A673 (cell line): ENCODE measurements at regions not wholly inside any gene's neighbourhood (a gene's known extent, or its start where the extent isn't known, plus 50 kb on each side); places are given as distances from the start of the nearest gene placed in this dataset.

Experiments
- BruUV-seq: library from RNA; stranded (reverse); fragments of 400-500 nt; replicated peaks from 2 replicates; lab custom pipeline; 2021; lab: Mats Ljungman, UMichigan
- CTCF ChIA-PET: fragments of 300-600 bp; sonication (Branson Sonifier 250); formaldehyde crosslinking; loops from one replicate; lab custom pipeline; 2022; ENCODE audit warnings: antibody characterized with exemption; lab: Charles Lee
- POLR2A ChIA-PET: fragments of 300-600 bp; sonication (Branson Sonifier 250); formaldehyde crosslinking; loops from one replicate; lab custom pipeline; 2022; ENCODE audit warnings: antibody characterized with exemption; ENCODE audit not compliant: low non-redundant PET; lab: Charles Lee
- DNase-seq: peaks from one replicate; pipeline ENCODE4 v3.0.0-alpha.2; 2015; ENCODE audit warnings: low spot score
- H3K27ac ChIP-seq: fragments of 200-600 bp; sonication (generic); 2 replicates; pipeline ENCODE4 v1.5.1; 2016; ENCODE audit warnings: mixed run types, low read depth, mild to moderate bottlenecking, mixed read lengths, antibody characterized with exemption, low read length; ENCODE audit not compliant: poor library complexity, severe bottlenecking
- H3K27me3 ChIP-seq: fragments of 200-600 bp; sonication (generic); replicated peaks from 2 replicates; pipeline ENCODE4 v1.6.1; 2017; ENCODE audit warnings: mixed run types, low read depth, mild to moderate bottlenecking, mixed read lengths, antibody characterized with exemption, low read length; ENCODE audit not compliant: insufficient read depth, poor library complexity
- H3K36me3 ChIP-seq: fragments of 200-600 bp; sonication (generic); 2 replicates; pipeline ENCODE4 v1.6.1; 2016; ENCODE audit warnings: mixed run types, mild to moderate bottlenecking, mixed read lengths, antibody characterized with exemption, low read length; ENCODE audit not compliant: insufficient read depth, poor library complexity, severe bottlenecking
- H3K4me1 ChIP-seq: fragments of 200-600 bp; sonication (generic); 2 replicates; pipeline ENCODE4 v1.6.1; 2017; ENCODE audit warnings: mixed run types, mild to moderate bottlenecking, mixed read lengths, antibody characterized with exemption, low read length; ENCODE audit not compliant: insufficient read depth, poor library complexity, severe bottlenecking
- H3K4me3 ChIP-seq: fragments of 200-600 bp; sonication (generic); 2 replicates; pipeline ENCODE4 v1.5.1; 2016; ENCODE audit warnings: low read depth, mixed run types, mild to moderate bottlenecking, mixed read lengths, low read length; ENCODE audit not compliant: poor library complexity, severe bottlenecking
- H3K9me3 ChIP-seq: fragments of 200-600 bp; sonication (generic); 2 replicates; pipeline ENCODE4 v1.6.1; 2016; ENCODE audit warnings: mixed run types, low read depth, mild to moderate bottlenecking, mixed read lengths, antibody characterized with exemption, low read length; ENCODE audit not compliant: poor library complexity, severe bottlenecking
- EZH2 ChIP-seq: fragments of 200-600 bp; sonication (generic); IDR thresholded peaks from 2 replicates; pipeline ENCODE4 v1.6.1; 2017; ENCODE audit warnings: borderline replicate concordance, low read depth, mild to moderate bottlenecking, mixed read lengths, antibody characterized with exemption, low read length; ENCODE audit not compliant: poor library complexity, severe bottlenecking
- intact Hi-C: fragments of 100-400 bp; cut with micrococcal nuclease; formaldehyde crosslinking; loops from one replicate; pipeline ENCODE4 v1.10.0; 2022; ENCODE audit not compliant: unreplicated experiment
- TF ChIP-seq, protein P1 (sequence below): fragments of 300-800, 200-600 bp; sonication (generic); conservative IDR thresholded peaks from 2 replicates; pipeline ENCODE4 v1.5.1; 2017; ENCODE audit warnings: low read depth, mild to moderate bottlenecking, antibody characterized with exemption, low read length, moderate library complexity, mixed read lengths

DNA sequence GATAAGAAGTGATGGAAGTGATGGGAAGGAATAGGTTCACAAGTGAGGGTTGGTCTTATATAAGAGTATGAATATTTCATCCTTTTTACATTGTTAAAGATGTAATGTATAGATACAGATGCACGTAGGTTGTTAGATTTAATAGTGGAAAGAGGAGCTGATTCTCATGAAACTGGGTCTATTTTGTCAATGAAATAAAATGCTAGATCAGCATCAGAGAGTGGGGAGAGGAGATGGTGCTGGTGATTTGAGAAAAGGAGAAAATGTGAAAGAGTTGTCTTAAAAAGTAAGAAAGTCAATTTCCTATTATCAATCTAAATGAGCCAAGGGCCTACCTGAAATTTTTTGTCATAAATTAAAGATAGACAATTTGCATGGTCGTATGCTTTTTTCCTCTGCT, 82.8 kb upstream of the FYN start:
- intact Hi-C loops: no loop called here
- no peak for DNase-seq
- no TSS peak for BruUV-seq
- H3K27me3 ChIP-seq: no peaks in the 10 kb centered on the region
- H3K4me3 ChIP-seq: no peak overlapping the region
- no peaks in the 10 kb centered on the region for H3K9me3 ChIP-seq
- H3K36me3 ChIP-seq: no peaks in the 10 kb centered on the region
- ChIA-PET POLR2A (no interaction called here), CTCF (no interaction called here)
- TF ChIP-seq EZH2: no peak
- TF ChIP-seq, protein P1, sequence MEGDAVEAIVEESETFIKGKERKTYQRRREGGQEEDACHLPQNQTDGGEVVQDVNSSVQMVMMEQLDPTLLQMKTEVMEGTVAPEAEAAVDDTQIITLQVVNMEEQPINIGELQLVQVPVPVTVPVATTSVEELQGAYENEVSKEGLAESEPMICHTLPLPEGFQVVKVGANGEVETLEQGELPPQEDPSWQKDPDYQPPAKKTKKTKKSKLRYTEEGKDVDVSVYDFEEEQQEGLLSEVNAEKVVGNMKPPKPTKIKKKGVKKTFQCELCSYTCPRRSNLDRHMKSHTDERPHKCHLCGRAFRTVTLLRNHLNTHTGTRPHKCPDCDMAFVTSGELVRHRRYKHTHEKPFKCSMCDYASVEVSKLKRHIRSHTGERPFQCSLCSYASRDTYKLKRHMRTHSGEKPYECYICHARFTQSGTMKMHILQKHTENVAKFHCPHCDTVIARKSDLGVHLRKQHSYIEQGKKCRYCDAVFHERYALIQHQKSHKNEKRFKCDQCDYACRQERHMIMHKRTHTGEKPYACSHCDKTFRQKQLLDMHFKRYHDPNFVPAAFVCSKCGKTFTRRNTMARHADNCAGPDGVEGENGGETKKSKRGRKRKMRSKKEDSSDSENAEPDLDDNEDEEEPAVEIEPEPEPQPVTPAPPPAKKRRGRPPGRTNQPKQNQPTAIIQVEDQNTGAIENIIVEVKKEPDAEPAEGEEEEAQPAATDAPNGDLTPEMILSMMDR: no peak
- H3K4me1 ChIP-seq: no peaks in the 10 kb centered on the region
- no peak overlapping the region for H3K27ac ChIP-seq

DNA sequence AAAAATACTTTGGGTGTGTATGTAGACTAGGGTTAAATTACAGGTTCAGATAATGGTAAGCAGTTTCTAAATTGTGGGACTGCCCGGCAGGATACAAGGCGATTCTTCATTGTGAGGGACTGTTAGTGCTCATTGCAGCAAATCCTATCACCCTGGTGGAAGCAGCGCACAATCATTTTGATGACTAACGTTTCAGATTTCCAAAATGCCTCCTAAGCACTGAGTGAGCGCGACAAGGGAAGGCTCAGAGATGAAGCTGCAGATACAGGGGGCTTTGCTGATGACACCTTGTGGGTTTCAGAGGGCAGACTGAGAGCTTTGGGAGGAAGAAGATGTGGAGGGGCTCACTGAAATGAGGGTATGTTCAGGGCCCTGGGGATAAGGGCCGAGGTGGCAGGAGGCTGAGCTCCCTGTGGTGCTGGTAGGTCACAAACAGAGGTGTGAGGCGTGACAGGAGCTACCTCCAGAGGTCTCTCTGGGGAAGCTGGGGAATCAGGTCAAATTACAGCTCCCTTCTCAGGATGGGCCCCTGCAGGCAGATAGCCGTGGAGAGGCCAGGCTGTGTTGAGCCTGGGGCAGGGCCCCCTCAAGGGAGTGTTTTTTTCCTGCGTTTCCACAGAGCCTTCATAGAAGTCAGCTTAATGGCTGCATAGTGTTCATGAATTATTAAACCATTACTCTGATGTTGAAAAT, 84.5 kb upstream of the FYN start:
- Histone ChIP-seq H3K27ac (no peak overlapping the region), H3K36me3 (no peaks in the 10 kb centered on the region), H3K27me3 (no peaks in the 10 kb centered on the region), H3K9me3 (no peaks in the 10 kb centered on the region), H3K4me1 (no peaks in the 10 kb centered on the region), H3K4me3 (no peak overlapping the region)
- intact Hi-C loops: no loop called here
- ChIA-PET POLR2A (interaction anchor here (0.5 kb wide), 1 partner anchor 17 kb away, joined by 4 read pairs; no protein-coding TSS in a partner anchor), CTCF (no interaction called here)
- DNase-seq: no peak
- TF ChIP-seq, protein P1: no peak
- no peak for TF ChIP-seq EZH2
- no TSS peak for BruUV-seq

DNA sequence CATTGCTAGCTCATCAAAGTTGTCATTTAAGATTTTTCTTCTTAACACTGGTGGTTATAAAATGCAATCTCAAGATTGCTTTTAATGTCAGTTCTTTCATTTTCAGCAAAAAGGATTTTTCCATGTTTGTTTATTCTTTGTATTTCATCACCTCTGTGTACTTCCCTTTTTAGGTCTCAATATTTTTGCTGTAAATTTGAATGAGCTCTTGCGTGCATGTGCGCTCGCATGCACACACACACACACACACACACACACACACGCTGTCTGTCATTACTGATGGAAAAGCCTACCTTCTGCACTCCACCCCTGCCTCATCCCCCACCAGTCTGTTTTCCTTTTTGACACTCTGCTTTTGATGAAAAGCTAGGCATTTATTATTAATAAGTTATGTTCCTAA, 85.3 kb upstream of the FYN start:
- TF ChIP-seq, protein P1: no peak
- no peak for TF ChIP-seq EZH2
- intact Hi-C loops: no loop called here
- H3K27me3 ChIP-seq: no peaks in the 10 kb centered on the region
- CTCF ChIA-PET: no interaction called here
- no peak for DNase-seq
- H3K9me3 ChIP-seq: no peaks in the 10 kb centered on the region
- H3K36me3 ChIP-seq: no peaks in the 10 kb centered on the region
- H3K4me1 ChIP-seq: no peaks in the 10 kb centered on the region
- no peak overlapping the region for H3K27ac ChIP-seq
- no TSS peak for BruUV-seq
- POLR2A ChIA-PET: no interaction called here
- H3K4me3 ChIP-seq: no peak overlapping the region
